Stimulated activated naive B cell treated with anti-CD40 and anti-IgM and Interleukin-4, amounts not matched to agents 10 μg/mL and 1 μg/mL and 100 μg/mL, for 72 hours (primary cell): ENCODE measurements at regions not wholly inside any gene's neighbourhood (a gene's known extent, or its start where the extent isn't known, plus 50 kb on each side); places are given as distances from the start of the nearest gene placed in this dataset.

Experiments
- ATAC-seq, 2 donors: fragments of 150-1000 bp; cut with Tn5 transposase; replicated peaks; 2 replicates each; pipeline ENCODE4 v1.10.0; 2021; ENCODE audit warnings: moderate library complexity in 1 of 2
- DNase-seq: peaks from one replicate; pipeline ENCODE4 v3.0.0; 2021
- H3K27ac Mint-ChIP-seq: one replicate; pipeline ENCODE4 v1.8.0; 2022; ENCODE audit warnings: mild to moderate bottlenecking, mixed read lengths
- H3K27me3 Mint-ChIP-seq, 2 donors: one replicate each; pipeline ENCODE4 v1.8.0; 2022; ENCODE audit warnings: mixed read lengths in 2 of 2
- H3K36me3 Mint-ChIP-seq, 2 donors: one replicate each; pipeline ENCODE4 v1.8.0; 2022; ENCODE audit warnings: mixed read lengths in 2 of 2, mild to moderate bottlenecking in 1 of 2
- H3K4me1 Mint-ChIP-seq, 2 donors: one replicate each; pipeline ENCODE4 v1.8.0; 2022; ENCODE audit warnings: mixed read lengths in 2 of 2, mild to moderate bottlenecking in 1 of 2
- H3K4me3 Mint-ChIP-seq, 2 donors: one replicate each; pipeline ENCODE4 v1.8.0; 2022; ENCODE audit warnings: mild to moderate bottlenecking in 2 of 2, mixed read lengths in 2 of 2, moderate library complexity in 1 of 2
- H3K9me3 Mint-ChIP-seq, 2 donors: one replicate each; pipeline ENCODE4 v1.8.0; 2022; ENCODE audit warnings: mixed read lengths in 2 of 2, mild to moderate bottlenecking in 1 of 2

DNA sequence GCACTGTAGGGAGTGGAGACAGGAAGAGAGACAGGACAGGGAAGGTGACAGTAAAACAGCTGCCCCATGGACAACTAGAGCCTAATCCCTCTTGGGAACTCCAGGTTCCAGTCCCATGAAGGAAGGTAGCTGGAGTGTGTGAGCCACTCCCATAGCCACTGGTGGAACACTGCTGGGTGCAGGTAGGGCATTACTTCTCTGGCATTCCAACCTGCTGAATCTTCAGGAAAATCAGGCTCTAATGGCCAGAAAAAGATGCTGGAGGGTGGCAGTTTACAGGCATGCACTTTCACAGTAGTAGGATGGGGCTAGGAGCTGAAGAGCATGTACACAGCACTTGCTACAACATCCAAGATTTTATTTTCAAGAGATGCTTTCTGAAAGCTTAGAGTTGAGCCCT lies 259.4 kb downstream of the AUH start:
- ATAC-seq (no peak), DNase-seq (no peak)
- Mint-ChIP-seq H3K27me3 (no peaks in the 10 kb centered on the region), H3K4me3 (no peak overlapping the region), H3K36me3 (peaks cover 0 to 2% of the 10 kb centered on the region in 2 donors), H3K4me1 (peaks cover 25 to 32% of the 10 kb centered on the region in 2 donors), H3K9me3 (no peaks in the 10 kb centered on the region), H3K27ac (no peak overlapping the region)

DNA sequence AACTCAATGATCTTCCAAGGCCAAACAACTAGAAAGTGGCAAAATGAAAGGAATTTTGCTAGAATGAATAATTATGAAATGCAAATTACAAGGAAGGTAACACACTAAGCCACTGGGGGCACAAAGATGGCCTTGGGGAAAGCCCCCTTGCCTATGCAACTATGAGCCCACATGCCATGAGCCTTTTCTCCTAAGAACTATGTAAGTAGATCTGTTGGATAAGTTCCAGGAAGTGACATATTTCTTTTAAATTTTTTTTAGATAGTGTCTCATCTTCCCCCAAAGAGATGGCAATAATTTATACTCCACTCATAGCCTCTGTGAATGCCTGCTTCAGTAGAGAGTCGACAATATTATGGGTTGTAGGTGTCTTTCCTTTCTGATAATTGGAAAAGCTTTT lies 257.8 kb downstream of the AUH start:
- Mint-ChIP-seq H3K27me3 (no peaks in the 10 kb centered on the region), H3K4me1 (peaks cover 25 to 32% of the 10 kb centered on the region in 2 donors), H3K36me3 (peaks cover 0 to 2% of the 10 kb centered on the region in 2 donors), H3K27ac (no peak overlapping the region), H3K9me3 (peaks cover 0 to 1% of the 10 kb centered on the region in 2 donors), H3K4me3 (no peak overlapping the region)
- DNase-seq: no peak
- no peak for ATAC-seq

- H3K27me3 Mint-ChIP-seq: no peaks in the 10 kb centered on the region
- DNase-seq (no peak), ATAC-seq (no peak)
- H3K4me3 Mint-ChIP-seq: no peak overlapping the region
- H3K27ac Mint-ChIP-seq: no peak overlapping the region
- H3K36me3 Mint-ChIP-seq: peaks cover 4 to 13% of the 10 kb centered on the region in 2 donors
- H3K9me3 Mint-ChIP-seq: peaks cover 6 to 12% of the 10 kb centered on the region in 2 donors
- H3K4me1 Mint-ChIP-seq: peaks cover 7 to 11% of the 10 kb centered on the region in 2 donors
Observed at GRCh38 chr9:91106415-91107081, 255.2 kb downstream of the AUH start.

GRCh38 chr9:91111226-91111625 lies 250.5 kb downstream of the AUH start:
- Mint-ChIP-seq H3K9me3 (peaks cover 6 to 12% of the 10 kb centered on the region in 2 donors), H3K27ac (no peak overlapping the region), H3K4me1 (peaks cover 4 to 8% of the 10 kb centered on the region in 2 donors), H3K4me3 (no peak overlapping the region), H3K36me3 (peaks cover 4 to 13% of the 10 kb centered on the region in 2 donors), H3K27me3 (peaks cover 0 to 4% of the 10 kb centered on the region in 2 donors)
- DNase-seq (no peak), ATAC-seq (no peak)

DNA sequence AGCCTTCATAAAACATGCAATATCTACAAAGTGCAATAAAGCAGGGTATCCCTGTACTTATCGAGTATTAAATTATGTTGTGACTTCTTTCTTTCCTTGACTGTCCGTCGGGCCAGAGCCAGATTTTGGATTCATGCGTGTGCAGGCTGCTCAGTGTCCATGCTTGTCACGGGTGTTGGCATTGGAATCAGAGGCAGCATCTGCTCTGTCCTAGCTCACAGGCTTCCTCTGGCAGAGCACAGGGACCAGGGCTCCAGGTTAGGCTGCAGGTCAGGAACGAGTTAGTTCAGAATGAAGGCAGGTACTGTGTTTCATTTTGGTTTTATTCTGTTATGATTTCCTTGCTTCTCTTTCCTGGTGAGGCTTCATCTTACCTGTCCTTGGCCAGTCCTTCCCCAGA lies 249.8 kb downstream of the AUH start:
- Mint-ChIP-seq H3K4me1 (peaks cover 4 to 7% of the 10 kb centered on the region in 2 donors), H3K27me3 (peaks cover 0 to 8% of the 10 kb centered on the region in 2 donors), H3K36me3 (peaks cover 4 to 13% of the 10 kb centered on the region in 2 donors), H3K4me3 (no peak overlapping the region), H3K27ac (no peak overlapping the region), H3K9me3 (peaks cover 6 to 12% of the 10 kb centered on the region in 2 donors)
- no peak for ATAC-seq
- DNase-seq: no peak

DNA sequence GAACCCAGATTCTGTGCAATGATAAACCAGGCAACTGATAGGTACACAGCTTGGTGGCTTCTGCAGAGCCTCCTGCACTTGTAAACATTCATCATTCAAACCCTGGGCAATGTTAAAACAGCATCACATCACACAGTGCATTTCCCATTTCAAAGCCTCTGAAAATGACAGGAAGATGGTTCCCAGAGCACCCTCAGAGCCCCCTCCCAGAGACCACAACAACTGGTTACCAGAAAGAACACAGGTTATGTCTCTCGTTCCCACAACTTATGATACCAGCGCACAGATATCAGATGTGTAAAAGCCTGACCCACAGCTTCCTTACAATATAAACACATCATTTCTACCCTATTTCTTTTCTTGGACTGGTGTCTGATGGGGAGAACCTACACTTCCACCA lies 248.7 kb downstream of the AUH start:
- Mint-ChIP-seq H3K36me3 (peaks cover 7 to 17% of the 10 kb centered on the region in 2 donors), H3K27ac (no peak overlapping the region), H3K9me3 (peaks cover 10 to 12% of the 10 kb centered on the region in 2 donors), H3K27me3 (peaks cover 10 to 13% of the 10 kb centered on the region in 2 donors), H3K4me1 (peaks cover 8 to 12% of the 10 kb centered on the region in 2 donors), H3K4me3 (no peak overlapping the region)
- ATAC-seq: no peak
- no peak for DNase-seq

DNA sequence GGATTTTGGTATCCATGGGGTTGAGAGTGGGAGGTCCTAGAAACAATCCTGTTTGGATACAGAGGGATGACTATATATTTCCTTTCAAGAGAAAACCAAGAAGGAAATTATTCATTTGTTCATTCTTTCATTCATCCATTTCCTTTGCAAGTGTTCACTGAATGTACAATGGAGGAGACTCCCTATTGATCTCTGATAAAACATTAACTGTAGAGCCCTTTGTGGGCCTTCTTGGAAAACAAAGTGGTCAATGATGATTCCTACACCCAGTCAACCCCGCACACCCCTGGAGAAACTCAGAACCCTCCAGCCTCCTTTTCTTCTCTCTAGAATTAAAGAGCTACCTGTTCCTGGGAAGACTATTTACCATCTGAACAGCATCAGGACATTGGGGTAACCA lies 247.3 kb downstream of the AUH start:
- H3K9me3 Mint-ChIP-seq: peaks cover 10 to 11% of the 10 kb centered on the region in 2 donors
- H3K4me3 Mint-ChIP-seq: no peak overlapping the region
- DNase-seq (no peak), ATAC-seq (no peak)
- peaks cover 17 to 18% of the 10 kb centered on the region in 2 donors for H3K27me3 Mint-ChIP-seq
- H3K4me1 Mint-ChIP-seq: peaks cover 12 to 19% of the 10 kb centered on the region in 2 donors
- peaks cover 8 to 18% of the 10 kb centered on the region in 2 donors for H3K36me3 Mint-ChIP-seq
- H3K27ac Mint-ChIP-seq: no peak overlapping the region

GRCh38 chr9:91116211-91116610 lies 245.5 kb downstream of the AUH start:
- H3K36me3 Mint-ChIP-seq: peaks cover 5 to 7% of the 10 kb centered on the region in 2 donors
- peaks cover 2 to 6% of the 10 kb centered on the region in 2 donors for H3K9me3 Mint-ChIP-seq
- no peak for ATAC-seq
- no peak overlapping the region for H3K4me3 Mint-ChIP-seq
- peaks cover 17 to 18% of the 10 kb centered on the region in 2 donors for H3K27me3 Mint-ChIP-seq
- H3K27ac Mint-ChIP-seq: peak overlapping the region; percentile 37
- no peak for DNase-seq
- H3K4me1 Mint-ChIP-seq: peaks cover 12 to 19% of the 10 kb centered on the region in 2 donors

DNA sequence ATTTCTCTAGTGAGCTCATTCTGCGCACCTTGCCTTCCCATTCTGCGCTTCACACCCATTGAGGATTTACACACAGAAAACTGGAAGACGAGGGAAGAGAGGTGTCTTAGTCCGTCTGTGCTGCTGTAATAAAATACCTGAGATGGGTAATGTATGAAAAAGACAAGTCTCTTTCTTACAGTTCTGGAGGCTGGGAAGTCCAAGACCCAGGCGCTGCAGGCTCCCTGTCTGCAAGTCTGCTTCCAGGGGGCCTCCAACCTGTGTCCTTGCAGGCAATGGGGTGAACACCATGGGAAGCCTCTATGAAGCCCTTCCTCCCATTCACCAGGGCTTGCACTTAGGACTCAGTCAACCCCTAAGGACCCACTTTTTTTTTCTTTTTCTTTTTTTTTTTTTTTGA lies 245.0 kb downstream of the AUH start:
- Mint-ChIP-seq H3K4me1 (peaks cover 12 to 19% of the 10 kb centered on the region in 2 donors), H3K36me3 (peaks cover 5 to 6% of the 10 kb centered on the region in 2 donors), H3K27ac (no peak overlapping the region), H3K4me3 (no peak overlapping the region), H3K9me3 (peaks cover 0 to 4% of the 10 kb centered on the region in 2 donors), H3K27me3 (peaks cover 17 to 18% of the 10 kb centered on the region in 2 donors)
- no peak for DNase-seq
- ATAC-seq: no peak

DNA sequence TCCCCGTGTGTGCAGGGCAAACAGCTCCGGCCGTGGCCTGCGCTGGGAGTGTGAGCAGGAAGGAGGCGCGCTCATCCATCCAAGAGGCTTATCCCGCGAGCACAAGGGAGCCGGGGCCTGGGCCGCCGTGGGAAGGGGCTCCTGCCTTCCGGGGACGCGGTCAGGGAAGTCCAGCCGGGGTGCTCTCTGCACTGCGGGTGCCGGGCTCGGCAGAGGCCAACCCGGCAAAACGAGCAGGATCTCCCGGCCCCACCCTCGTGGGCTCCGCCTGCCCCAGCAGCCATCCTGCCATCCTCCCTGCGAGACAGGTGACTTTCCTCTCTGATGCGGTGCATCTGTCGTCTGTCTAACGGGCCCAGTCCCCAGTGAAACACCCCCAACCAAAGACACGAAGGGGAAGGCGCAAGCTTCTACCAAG lies 244.2 kb downstream of the AUH start:
- peaks cover 17 to 18% of the 10 kb centered on the region in 2 donors for H3K27me3 Mint-ChIP-seq
- H3K4me1 Mint-ChIP-seq: peaks cover 12 to 19% of the 10 kb centered on the region in 2 donors
- ATAC-seq: no peak
- peak overlapping the region; percentile 71 to 80 for H3K4me3 Mint-ChIP-seq
- peak overlapping the region; percentile 79 for H3K27ac Mint-ChIP-seq
- peaks cover 5 to 11% of the 10 kb centered on the region in 2 donors for H3K36me3 Mint-ChIP-seq
- H3K9me3 Mint-ChIP-seq: peaks cover 2 to 9% of the 10 kb centered on the region in 2 donors
- DNase-seq: no peak

DNA sequence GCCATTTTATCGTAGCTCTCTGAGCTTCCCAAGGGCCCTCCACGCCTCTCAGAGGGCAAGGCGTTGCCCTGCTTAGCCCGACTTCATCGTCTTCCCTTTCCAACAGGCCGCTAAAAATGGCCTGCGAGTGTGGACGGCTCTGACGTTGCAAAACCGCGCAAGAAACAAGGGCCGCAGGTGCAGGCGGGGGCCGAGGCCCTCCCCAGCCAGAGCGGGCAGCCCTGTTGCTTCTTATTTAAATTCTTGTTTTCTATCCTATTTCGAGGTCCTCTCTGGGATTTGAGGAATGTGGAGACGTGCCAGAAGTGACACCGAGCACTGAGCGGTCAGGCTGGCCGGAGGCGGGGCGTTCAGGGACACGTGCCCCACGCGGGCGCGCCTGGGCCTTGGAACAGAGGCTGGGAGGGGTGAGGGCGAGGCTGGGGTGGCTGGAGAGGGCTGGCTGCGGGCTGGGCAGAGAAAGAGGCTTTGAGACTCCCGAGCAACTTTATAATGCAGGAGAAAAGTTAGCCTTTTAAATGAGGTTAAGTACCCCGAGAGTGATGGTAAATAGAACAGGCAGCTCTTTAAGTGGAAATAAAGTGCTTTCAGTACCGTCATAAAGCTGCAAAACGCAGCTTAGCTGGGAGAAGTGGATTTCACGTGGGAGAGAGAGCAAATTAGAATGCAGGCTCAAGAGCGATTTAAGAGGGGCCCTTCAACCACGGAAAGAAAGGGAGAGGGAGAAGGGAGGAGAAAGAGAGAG lies 243.6 kb downstream of the AUH start:
- H3K36me3 Mint-ChIP-seq: peaks cover 5 to 11% of the 10 kb centered on the region in 2 donors
- peaks cover 2 to 9% of the 10 kb centered on the region in 2 donors for H3K9me3 Mint-ChIP-seq
- peak overlapping the region; percentile 71 to 80 for H3K4me3 Mint-ChIP-seq
- H3K4me1 Mint-ChIP-seq: peaks cover 12 to 19% of the 10 kb centered on the region in 2 donors
- ATAC-seq: peak; percentile 73 to 77
- peak overlapping the region; percentile 79 for H3K27ac Mint-ChIP-seq
- DNase-seq: no peak
- H3K27me3 Mint-ChIP-seq: peaks cover 17 to 18% of the 10 kb centered on the region in 2 donors

- peaks cover 17 to 18% of the 10 kb centered on the region in 2 donors for H3K27me3 Mint-ChIP-seq
- H3K4me3 Mint-ChIP-seq: peak overlapping the region in 1 of 2 donors; percentile 80
- peaks cover 5 to 11% of the 10 kb centered on the region in 2 donors for H3K36me3 Mint-ChIP-seq
- peaks cover 12 to 19% of the 10 kb centered on the region in 2 donors for H3K4me1 Mint-ChIP-seq
- ATAC-seq (no peak), DNase-seq (no peak)
- no peak overlapping the region for H3K27ac Mint-ChIP-seq
- peaks cover 2 to 9% of the 10 kb centered on the region in 2 donors for H3K9me3 Mint-ChIP-seq
Observed at GRCh38 chr9:91118704-91119025, 243.1 kb downstream of the AUH start.

DNA sequence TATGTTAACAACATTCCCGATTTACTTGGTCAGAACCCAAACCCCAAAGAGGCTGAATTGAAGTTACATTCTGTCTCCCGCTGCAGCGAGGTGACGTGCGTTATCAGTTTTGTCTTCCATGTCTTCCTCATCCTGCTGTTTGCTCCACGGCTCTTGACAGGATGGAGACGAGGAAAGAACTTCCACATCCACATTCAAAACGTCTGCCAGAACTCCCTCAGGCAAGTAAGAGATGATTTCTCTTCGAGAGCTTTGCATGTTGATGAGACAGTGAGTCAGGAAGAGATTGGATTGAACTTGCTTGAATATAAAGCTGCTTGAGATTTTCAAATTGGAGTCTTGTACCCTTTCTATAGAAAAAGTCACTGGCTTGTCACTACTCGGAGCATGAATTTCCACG lies 242.6 kb downstream of the AUH start:
- Mint-ChIP-seq H3K36me3 (peaks cover 5 to 11% of the 10 kb centered on the region in 2 donors), H3K9me3 (peaks cover 2 to 9% of the 10 kb centered on the region in 2 donors), H3K4me1 (peaks cover 12 to 19% of the 10 kb centered on the region in 2 donors), H3K4me3 (no peak overlapping the region), H3K27me3 (peaks cover 17 to 18% of the 10 kb centered on the region in 2 donors), H3K27ac (no peak overlapping the region)
- ATAC-seq (no peak), DNase-seq (no peak)

DNA sequence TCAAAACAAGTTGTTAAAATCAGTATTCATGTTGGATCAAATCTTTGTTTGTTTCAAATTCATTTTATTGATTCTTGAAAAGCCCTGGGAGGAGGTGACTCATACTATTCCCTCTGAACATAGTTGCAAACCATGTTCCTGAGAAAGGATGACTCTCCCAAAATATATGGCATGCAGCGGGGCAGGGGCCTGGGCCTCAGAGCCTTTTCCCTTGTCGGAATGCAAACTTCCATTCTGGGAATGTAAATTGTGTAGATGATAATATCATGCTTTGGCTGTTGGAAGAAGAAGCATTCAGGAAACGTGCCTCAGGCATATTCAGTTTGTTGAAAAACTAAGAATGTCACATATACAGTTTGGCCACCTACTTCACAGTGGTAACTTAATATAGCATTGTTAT lies 242.0 kb downstream of the AUH start:
- DNase-seq: no peak
- no peak for ATAC-seq

More for the DNA sequence above, 242.0 kb downstream of the AUH start:
- Mint-ChIP-seq H3K4me1 (peaks cover 12 to 19% of the 10 kb centered on the region in 2 donors), H3K36me3 (peaks cover 5 to 11% of the 10 kb centered on the region in 2 donors), H3K27ac (no peak overlapping the region), H3K4me3 (no peak overlapping the region), H3K9me3 (peaks cover 3 to 9% of the 10 kb centered on the region in 2 donors), H3K27me3 (peaks cover 17 to 18% of the 10 kb centered on the region in 2 donors)
